AG09309 (cell line): ENCODE measurements at regions not wholly inside any gene's neighbourhood (a gene's known extent, or its start where the extent isn't known, plus 50 kb on each side); places are given as distances from the start of the nearest gene placed in this dataset.

Experiments used
- DNase-seq: peaks from one replicate; pipeline ENCODE4 v3.0.0-alpha.2; 2010; ENCODE audit warnings: low read depth
- H3K4me3 ChIP-seq: 2 replicates; pipeline ENCODE4 v1.5.1; 2011; ENCODE audit warnings: mild to moderate bottlenecking, low read depth, low read length, moderate library complexity; ENCODE audit not compliant: control insufficient read depth
- CTCF ChIP-seq: IDR thresholded peaks from 2 replicates; pipeline ENCODE4 v1.5.1; 2011; ENCODE audit warnings: mild to moderate bottlenecking, low read depth, low read length, inconsistent platforms; ENCODE audit not compliant: insufficient read depth, control insufficient read depth; ENCODE audit errors: missing control alignments

- no peak overlapping the region for H3K4me3 ChIP-seq
- no peak for TF ChIP-seq CTCF
- no peak for DNase-seq
These were observed 172.5 kb upstream of the TRIM24 start for GRCh38 chr7:138287549-138287948.

GRCh38 chr7:138289082-138289481 lies 171.0 kb upstream of the TRIM24 start:
- DNase-seq = no peak
- no peak for TF ChIP-seq CTCF

GRCh38 chr7:138289864-138290263 lies 170.2 kb upstream of the TRIM24 start:
- no peak for DNase-seq
- no peak for TF ChIP-seq CTCF
- no peak overlapping the region for H3K4me3 ChIP-seq

More at GRCh38 chr7:138289082-138289481, 171.0 kb upstream of the TRIM24 start:
- H3K4me3 ChIP-seq = no peak overlapping the region

GRCh38 chr7:138292951-138293350 lies 167.1 kb upstream of the TRIM24 start:
- H3K4me3 ChIP-seq = no peak overlapping the region
- DNase-seq = no peak
- TF ChIP-seq CTCF = no peak

- TF ChIP-seq CTCF = no peak
- H3K4me3 ChIP-seq = no peak overlapping the region
- DNase-seq = no peak
These were observed 164.9 kb upstream of the TRIM24 start for GRCh38 chr7:138295049-138295637.

GRCh38 chr7:138297526-138297925 lies 162.5 kb upstream of the TRIM24 start:
- TF ChIP-seq CTCF = no peak
- no peak overlapping the region for H3K4me3 ChIP-seq
- no peak for DNase-seq

- no peak overlapping the region for H3K4me3 ChIP-seq
- DNase-seq = no peak
- no peak for TF ChIP-seq CTCF
These were observed 161.0 kb upstream of the TRIM24 start for GRCh38 chr7:138299066-138299465.
